Left hindlimb (tissue), 1 donor: ENCODE measurements at regions not wholly inside any gene's neighbourhood (a gene's known extent, or its start where the extent isn't known, plus 50 kb on each side); places are given as distances from the start of the nearest gene placed in this dataset.
"Not testable (repeated sequence)": the region's sequence is repeated elsewhere in the genome, so short reads cannot be mapped to it uniquely, and the experiment has no call there.

Experiments
- DNase-seq: peaks from one replicate; pipeline ENCODE4 v3.0.0-alpha.2; 2018

DNA sequence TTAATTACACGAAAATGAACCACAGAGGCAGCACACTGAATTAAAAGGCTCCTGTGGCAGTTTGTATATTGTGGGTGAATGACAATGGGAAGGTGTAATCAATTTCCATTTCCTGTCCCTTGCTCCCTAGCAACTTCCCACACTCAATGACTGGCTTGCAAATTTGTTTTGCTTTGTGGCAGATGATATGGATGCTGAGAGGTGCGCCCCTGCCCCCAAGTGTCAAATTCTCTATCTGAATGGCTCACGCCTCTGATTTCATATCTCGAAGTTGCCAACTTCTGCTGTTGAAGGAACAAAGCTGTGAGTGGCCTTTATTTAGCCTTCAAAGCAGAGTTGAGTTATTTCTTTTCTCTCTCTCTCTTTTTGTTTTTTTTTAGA lies 86.0 kb downstream of the FOXD2 start:
- DNase-seq = no peak

- no peak for DNase-seq
These were observed 86.4 kb downstream of the FOXD2 start for GRCh38 chr1:47524272-47524671.

DNA sequence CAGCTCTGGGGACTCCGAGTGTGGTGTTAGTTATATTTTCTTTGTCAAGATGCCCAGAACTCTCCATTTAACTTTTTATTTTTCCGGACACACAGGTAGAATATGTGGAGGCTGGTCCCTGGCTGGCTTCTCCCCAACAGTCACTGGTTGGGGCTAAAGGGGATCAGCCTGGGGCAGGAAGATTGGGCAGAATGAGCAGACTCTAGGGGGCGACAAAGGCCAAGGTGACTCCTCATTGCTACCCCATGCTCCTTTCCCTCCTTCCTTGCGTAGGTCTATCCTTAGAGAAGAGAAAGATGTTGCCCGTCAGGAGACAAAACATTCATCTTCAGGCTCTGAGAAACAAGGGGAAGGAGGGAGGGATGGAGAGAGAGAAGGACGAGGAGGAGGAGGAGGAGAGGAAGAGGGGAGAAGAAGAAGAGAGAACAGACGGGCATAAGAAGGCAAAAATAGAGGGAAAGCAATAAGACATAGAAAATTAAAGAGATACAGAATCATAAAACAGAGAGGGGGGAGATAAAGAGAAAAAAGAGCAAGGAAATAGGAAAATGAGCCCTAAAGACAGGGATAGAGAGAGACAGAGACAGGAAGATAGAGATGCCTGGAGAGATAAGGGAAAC lies 89.9 kb downstream of the FOXD2 start:
- DNase-seq = no peak

DNA sequence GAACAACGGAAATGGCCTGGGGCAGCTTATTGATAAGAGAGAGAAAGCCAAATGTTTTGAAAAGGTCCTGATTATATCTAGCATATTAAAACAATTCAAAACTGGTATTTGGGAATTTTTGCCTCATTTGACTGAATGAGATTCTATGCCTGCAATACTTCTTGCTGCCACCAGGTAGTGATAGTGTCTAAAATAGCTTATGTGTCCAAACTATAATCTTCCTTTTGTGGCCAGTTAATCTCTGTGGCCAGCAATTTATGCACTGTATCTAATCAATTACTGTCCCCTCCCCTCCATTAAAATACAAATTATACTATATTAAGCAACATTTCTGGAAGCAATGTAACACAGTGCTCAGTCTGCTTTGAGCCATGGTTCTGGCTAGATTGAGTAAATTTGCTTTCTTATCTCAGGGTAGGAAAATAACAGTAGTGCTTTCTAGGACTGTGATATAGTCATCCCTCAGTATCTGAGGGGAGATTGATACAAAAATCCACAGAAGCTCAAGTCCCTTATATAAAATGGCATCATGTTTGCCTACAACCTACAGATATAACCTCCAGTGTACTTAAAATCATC lies 91.8 kb downstream of the FOXD2 start:
- no peak for DNase-seq

DNA sequence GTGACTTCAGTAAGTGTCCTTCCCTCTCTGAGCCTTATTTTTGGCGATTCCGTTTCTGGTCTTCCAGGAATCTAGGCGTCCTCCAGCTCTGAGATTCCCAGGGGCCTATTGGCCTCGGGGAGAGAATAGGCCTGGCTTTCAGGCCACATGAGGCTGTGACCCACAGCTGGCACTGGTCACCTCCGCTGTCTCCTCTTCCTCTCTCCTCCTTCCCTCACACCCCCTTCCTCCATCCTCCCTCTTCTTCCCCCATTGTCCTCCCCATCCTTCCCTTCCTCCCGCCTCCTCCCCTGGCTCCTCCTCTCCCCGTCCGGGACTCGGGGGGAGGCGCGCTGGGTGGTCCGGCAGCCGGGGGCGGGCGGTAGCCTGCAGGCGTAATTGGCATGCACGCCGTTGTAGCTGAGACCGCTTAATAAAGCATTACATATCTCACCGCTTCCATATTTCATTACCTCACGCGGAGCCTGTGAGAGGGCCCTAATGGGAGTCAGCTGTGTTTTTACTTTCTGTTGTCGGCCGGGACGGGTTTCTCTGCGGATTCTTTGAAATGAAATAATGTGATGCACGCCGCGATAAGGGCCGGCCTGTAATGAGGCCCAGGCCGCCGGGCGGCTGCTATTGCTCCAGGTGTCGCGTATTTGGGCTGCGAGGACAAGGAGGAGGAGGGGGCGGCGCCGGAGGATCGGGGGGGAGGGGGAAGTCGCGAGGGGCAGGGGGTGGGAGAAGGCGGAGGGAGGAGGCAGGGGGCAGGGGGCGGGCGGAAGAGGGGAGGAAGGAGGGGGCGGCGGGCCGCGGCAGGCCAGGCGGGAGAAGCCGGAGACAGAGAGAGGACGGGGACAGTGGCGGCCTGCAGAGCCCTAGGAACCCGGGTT lies 95.3 kb downstream of the FOXD2 start:
- peak; percentile 84 for DNase-seq

GRCh38 chr1:47533793-47534328 lies 96.0 kb downstream of the FOXD2 start:
- DNase-seq = no peak

DNA sequence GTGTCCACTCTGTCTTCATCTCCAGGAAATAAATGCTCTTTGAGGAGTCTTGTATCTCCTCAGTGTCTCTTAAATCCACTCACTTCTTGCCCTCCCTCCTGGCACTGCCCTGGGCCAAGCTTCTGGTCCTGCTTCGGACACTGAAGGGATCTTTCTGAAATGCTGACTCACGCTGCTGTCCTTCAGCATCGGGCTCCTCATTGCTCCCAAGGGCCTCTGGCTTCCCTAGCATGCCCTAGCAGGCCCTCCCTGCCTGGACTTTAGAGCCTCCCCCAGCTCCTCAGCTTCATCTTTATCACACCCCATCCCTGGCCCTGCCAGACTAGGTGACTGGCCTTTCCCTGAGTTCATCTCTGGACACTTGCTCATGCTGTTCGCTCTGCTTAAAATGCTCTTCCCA lies 96.6 kb downstream of the FOXD2 start:
- no peak for DNase-seq

DNA sequence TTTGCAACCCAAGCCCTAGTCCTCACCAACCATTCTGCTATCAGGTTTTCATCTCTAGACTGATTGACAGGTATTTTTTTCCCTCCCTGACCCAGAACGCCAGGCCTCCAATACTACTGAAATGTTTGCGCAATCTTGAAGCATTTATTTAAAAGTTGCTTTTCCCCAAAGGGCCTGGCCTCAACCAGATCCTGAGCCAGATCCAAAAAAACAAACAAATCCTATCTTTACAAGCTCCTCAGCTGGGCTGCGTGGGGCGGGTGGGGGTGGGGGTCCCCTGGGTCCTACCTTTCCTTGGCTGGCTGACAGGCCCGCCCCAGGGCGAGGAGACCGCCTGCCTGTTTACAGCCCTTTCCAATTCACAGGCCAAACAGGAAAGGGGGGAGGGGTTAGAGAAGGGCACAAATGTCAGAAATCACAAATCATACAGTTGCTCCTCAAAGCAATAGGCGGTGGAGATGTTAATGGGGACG lies 98.8 kb downstream of the FOXD2 start:
- DNase-seq = no peak

- no peak for DNase-seq
These were observed 99.4 kb downstream of the FOXD2 start for GRCh38 chr1:47537268-47537667.

GRCh38 chr1:47537966-47538365 lies 100.1 kb downstream of the FOXD2 start:
- no peak for DNase-seq

GRCh38 chr1:47538530-47538929 lies 100.7 kb downstream of the FOXD2 start:
- not testable (repeated sequence) for DNase-seq

DNA sequence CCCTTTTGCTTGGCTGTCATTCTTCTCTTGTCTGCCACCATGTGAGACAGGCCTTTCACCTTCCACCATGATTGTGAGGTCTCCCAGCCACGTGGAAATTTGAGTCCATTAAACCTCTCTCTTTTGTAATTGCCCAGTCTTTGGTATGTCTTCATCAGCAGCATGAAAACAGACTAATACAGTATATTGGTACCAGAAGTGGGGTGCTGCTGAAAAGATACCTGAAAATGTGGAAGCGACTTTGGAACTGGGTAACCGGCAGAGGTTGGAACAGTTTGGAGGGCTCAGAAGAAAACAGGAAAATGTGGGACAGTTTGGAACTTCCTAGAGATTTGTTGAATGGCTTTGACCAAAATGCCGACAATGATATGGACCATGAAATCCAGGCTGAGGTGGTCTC lies 103.9 kb downstream of the FOXD2 start:
- not testable (repeated sequence) for DNase-seq

GRCh38 chr1:47543089-47543488 lies 105.2 kb downstream of the FOXD2 start:
- not testable (repeated sequence) for DNase-seq

DNA sequence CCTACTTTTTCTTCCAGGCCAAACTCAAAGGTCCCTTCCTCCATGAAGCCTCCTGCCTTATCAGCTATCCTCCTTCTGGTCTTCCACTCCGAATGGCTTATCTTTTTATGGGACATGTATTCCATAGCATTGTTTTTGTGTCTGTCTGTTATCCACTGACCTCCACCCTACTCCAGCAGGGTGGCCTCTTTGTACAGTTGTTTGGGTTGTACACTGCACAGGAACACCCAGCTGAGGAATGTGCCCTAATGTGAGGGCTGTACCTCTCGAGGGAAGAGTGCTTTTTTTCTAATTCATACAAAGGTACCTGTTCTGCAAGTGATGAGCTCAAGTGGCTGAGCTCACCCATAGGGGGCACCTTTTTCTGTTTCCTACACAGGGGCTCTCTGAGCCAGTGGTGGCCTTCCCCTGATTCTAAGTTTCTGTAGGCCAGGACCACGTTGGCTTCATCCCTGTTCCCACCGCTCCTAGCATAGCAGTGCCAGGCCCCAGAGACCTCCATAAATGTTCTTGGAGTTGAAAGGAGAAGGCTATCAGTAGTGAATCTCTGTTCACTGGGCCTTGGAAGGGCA lies 108.2 kb downstream of the FOXD2 start:
- DNase-seq = no peak

DNA sequence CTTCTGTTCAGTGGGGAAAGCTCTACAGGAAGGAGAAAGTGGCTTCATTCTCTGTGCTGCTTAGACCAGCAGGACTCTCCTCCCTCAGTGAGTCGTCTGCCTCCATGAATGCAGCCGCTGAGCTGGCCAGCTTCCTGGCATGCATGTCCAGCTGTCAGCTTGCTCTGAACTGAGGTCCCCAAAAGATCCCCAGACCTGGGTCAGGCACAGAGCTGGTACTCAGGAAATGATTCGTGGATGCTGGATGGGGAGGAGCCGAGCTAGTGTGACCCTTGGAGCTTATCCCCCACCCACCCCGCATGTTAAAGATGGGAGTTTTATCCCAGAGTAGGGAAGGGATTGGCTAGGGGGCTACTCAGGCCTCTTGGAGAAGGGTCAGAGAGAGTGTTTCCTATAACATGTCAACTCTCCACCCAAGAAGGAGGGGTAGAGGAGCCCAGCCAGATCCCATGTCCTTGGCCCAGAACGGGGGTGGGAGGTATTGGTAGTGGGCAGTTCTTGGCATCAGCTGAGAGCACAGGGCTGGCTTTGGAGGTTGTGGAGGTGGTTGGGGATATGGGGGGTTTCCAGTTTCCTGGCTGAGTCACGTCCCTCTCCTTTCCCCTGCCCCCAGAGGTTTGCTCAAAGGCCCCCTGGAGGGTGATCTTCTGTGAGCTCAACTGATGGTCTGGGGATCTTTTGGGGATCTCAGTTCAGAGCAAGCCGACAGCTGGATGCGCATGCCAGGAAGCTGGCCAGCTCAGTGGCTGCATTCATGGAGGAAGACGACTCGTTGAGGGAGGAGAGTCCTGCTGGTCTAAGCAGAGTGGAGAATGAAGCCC lies 110.1 kb downstream of the FOXD2 start:
- no peak for DNase-seq

DNA sequence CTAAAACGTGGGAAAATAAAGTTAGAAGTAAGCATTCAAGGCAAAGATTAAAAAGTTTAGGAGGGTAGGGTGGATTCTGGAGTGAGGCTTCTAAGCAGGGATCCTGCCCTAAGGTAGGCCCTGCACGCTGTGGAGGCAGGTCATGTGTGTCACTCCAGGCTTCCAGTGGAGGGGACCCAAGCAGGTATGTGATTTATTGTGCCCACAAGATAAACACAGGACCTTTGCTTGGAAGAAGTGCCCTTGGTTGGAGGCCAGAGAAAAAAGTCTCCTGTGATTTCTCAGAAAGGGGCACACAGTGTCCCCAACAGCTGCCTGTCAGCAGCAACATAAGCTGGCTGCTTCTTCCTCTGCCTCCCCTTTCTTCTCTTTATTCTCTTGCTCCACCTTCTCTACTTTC lies 110.8 kb downstream of the FOXD2 start:
- DNase-seq = no peak

GRCh38 chr1:47549532-47549931 lies 111.7 kb downstream of the FOXD2 start:
- DNase-seq = no peak

GRCh38 chr1:47550929-47551328 lies 113.1 kb downstream of the FOXD2 start:
- DNase-seq = no peak

GRCh38 chr1:47551971-47552528 lies 114.2 kb downstream of the FOXD2 start:
- no peak for DNase-seq

DNA sequence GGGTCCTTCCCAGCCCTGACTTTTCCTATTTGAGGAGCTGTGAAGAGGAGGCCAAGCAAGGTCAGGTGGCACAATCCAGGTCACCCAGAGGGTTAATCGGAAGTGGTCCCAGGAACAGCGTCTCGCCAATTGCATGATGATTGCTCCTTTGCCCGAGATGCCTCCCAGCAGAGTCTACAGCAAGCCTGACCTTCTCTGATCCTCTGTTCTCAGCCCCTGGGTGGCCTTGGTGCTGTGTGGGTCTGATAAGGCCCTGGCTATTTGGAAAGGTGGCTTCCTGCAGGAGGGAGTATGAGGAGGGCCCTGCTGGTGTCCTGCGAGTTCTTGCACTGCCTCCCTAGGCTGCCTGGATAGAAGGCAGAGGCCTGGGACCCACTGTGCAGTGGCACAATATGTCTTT lies 116.2 kb downstream of the FOXD2 start:
- no peak for DNase-seq

DNA sequence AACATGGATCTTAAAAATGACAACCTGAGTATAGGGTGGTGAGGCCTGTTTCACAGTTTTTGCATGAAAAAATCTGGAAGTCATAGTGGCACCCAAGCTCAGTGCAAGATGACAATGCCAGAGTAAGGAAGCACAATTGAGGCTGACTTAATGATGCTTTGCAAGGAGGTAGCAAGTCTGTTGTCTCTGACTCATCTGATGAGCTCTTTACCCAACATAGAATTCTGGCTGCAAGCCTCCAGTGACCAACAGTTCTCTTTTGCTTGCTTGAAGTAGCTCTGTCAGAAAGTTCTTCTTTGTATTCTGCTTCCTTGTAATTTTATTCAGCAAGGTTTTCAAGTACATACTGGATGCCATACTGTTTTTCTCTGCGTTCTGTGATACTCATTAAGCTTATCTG lies 117.1 kb downstream of the FOXD2 start:
- no peak for DNase-seq

DNA sequence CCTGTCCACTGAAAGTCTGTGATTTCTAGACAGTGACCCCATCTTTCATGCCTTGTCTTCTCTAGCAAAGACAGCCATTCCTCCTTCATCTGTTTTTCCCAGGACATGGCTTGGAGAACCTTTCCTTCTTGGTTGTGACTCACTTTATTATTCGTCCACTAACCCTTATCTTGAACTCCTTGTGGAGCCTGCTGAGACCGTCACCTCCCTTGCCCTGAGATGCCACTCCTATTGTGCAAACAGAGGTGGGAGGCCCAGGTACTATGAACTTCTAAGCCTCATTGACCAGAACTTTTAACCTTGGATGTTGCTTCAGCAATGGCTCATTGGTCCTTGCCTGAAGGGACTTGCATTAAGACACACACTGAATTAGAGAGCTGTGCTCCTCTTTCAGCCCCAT lies 117.5 kb downstream of the FOXD2 start:
- DNase-seq = no peak
